Trophoblast cell (in vitro differentiated cells and primary cell): ENCODE measurements at regions not wholly inside any gene's neighbourhood (a gene's known extent, or its start where the extent isn't known, plus 50 kb on each side); places are given as distances from the start of the nearest gene placed in this dataset.

Source experiments
- DNase-seq, 2 donors: peaks; one replicate each; pipeline ENCODE4 v3.0.0-alpha.2; 2016
- H2AFZ ChIP-seq: 2 replicates; pipeline ENCODE4 v1.6.1; 2013; ENCODE audit warnings: low read length, moderate library complexity, mild to moderate bottlenecking; ENCODE audit not compliant: insufficient read depth, poor library complexity
- H2AK5ac ChIP-seq: 2 replicates; pipeline ENCODE4 v1.6.1; 2013; ENCODE audit warnings: mild to moderate bottlenecking, low read length
- H2BK120ac ChIP-seq: 2 replicates; pipeline ENCODE4 v1.6.1; 2013; ENCODE audit warnings: low read length, mild to moderate bottlenecking, moderate library complexity; ENCODE audit not compliant: insufficient read depth, poor library complexity
- H2BK12ac ChIP-seq: 2 replicates; pipeline ENCODE4 v1.6.1; 2013; ENCODE audit warnings: mild to moderate bottlenecking, low read length, moderate library complexity
- H2BK5ac ChIP-seq: 2 replicates; pipeline ENCODE4 v1.6.1; 2013; ENCODE audit warnings: low read length, low read depth, moderate library complexity, mild to moderate bottlenecking; ENCODE audit not compliant: poor library complexity
- H3K14ac ChIP-seq: 2 replicates; pipeline ENCODE4 v1.6.1; 2013; ENCODE audit warnings: mild to moderate bottlenecking, low read length
- H3K18ac ChIP-seq: 2 replicates; pipeline ENCODE4 v1.6.1; 2013; ENCODE audit warnings: mild to moderate bottlenecking, low read length
- H3K23ac ChIP-seq: 2 replicates; pipeline ENCODE4 v1.6.1; 2013; ENCODE audit warnings: low read length
- H3K27ac ChIP-seq: 2 replicates; pipeline ENCODE4 v1.5.1; 2013; ENCODE audit warnings: low read depth, mild to moderate bottlenecking, inconsistent platforms, low read length, moderate library complexity
- H3K27me3 ChIP-seq: 2 replicates; pipeline ENCODE4 v1.6.1; 2013; ENCODE audit warnings: inconsistent platforms, mild to moderate bottlenecking, low read length, moderate library complexity; ENCODE audit not compliant: insufficient read depth
- H3K36me3 ChIP-seq, 2 experiments: 1 replicate in 1 of 2; 2 replicates in 1 of 2; pipeline ENCODE4 v1.6.1; 2013; ENCODE audit warnings: low read length in 2 of 2, mild to moderate bottlenecking in 2 of 2, moderate library complexity in 1 of 2; ENCODE audit not compliant: insufficient read depth in 2 of 2, control insufficient read depth in 1 of 2
- H3K4ac ChIP-seq: 2 replicates; pipeline ENCODE4 v1.6.1; 2013; ENCODE audit warnings: low read depth, mild to moderate bottlenecking, low read length, moderate library complexity
- H3K4me1 ChIP-seq, 2 experiments: 1 replicate in 1 of 2; 2 replicates in 1 of 2; pipeline ENCODE4 v1.6.1; 2013; ENCODE audit warnings: low read length in 2 of 2, mild to moderate bottlenecking in 2 of 2, moderate library complexity in 1 of 2; ENCODE audit not compliant: insufficient read depth in 2 of 2, control insufficient read depth in 1 of 2
- H3K4me2 ChIP-seq: 2 replicates; pipeline ENCODE4 v1.6.1; 2013; ENCODE audit warnings: inconsistent platforms, mild to moderate bottlenecking, low read length, moderate library complexity
- H3K4me3 ChIP-seq: 2 replicates; pipeline ENCODE4 v1.5.1; 2013; ENCODE audit warnings: mild to moderate bottlenecking, low read depth, low read length, inconsistent platforms
- H3K79me1 ChIP-seq: one replicate; pipeline ENCODE4 v1.6.1; 2013; ENCODE audit warnings: low read length
- H3K79me2 ChIP-seq: 2 replicates; pipeline ENCODE4 v1.6.1; 2013; ENCODE audit warnings: low read length, mild to moderate bottlenecking; ENCODE audit not compliant: control insufficient read depth, insufficient read depth, poor library complexity
- H3K9ac ChIP-seq: 2 replicates; pipeline ENCODE4 v1.6.1; 2013; ENCODE audit warnings: mild to moderate bottlenecking, low read length
- H3K9me3 ChIP-seq: 2 replicates; pipeline ENCODE4 v1.6.1; 2013; ENCODE audit warnings: low read depth, mild to moderate bottlenecking, control low read depth, inconsistent platforms, low read length; ENCODE audit not compliant: insufficient read depth
- H4K12ac ChIP-seq: 2 replicates; pipeline ENCODE4 v1.6.1; 2013; ENCODE audit warnings: low read depth, mild to moderate bottlenecking, low read length, moderate library complexity
- H4K8ac ChIP-seq: 2 replicates; pipeline ENCODE4 v1.6.1; 2013; ENCODE audit warnings: low read depth, mild to moderate bottlenecking, low read length, moderate library complexity
- H4K91ac ChIP-seq: one replicate; pipeline ENCODE4 v1.6.1; 2013; ENCODE audit warnings: low read depth, mild to moderate bottlenecking, low read length, moderate library complexity
- WGBS: extraction: QIAGEN DNeasy Blood & Tissue Kit; methylation state at CpG from one replicate; pipeline ENCODE4 v1.1.7; 2013; ENCODE audit warnings: missing lambda C conversion rate; ENCODE audit not compliant: insufficient read length, insufficient coverage; ENCODE audit errors: extremely low coverage; 5-methylcytosine and 5-hydroxymethylcytosine counted together

DNA sequence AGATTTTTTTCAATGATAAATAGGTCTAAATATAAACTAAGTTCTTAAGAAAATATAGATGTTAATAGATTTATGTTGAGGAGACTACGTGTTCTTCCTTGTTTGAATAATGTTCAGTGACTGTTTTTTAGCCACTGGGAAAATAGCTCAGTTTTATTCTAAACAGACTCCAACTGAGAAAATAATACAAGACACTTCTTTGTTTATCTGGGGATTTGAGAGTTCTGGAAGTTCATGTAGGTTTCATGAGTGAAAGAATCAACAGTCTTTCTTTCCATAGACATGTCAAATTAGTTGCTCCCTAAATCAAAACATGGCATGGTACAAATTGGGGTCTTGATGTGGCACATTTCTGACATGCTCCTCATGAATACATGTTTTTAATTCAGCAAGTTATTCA lies 177.7 kb downstream of the MREG start:
- Histone ChIP-seq H3K4me1 (peaks cover 7 to 9% of the 10 kb centered on the region in 2 experiments), H4K12ac (no peak overlapping the region), H4K8ac (no peak overlapping the region), H3K4ac (no peak overlapping the region), H2BK12ac (no peak overlapping the region), H3K23ac (no peak overlapping the region), H3K27ac (no peak overlapping the region), H3K18ac (no peak overlapping the region), H2AFZ (no peak overlapping the region), H3K14ac (no peak overlapping the region), H4K91ac (no peak overlapping the region), H3K9ac (no peak overlapping the region), H3K4me3 (no peak overlapping the region), H3K79me1 (peaks cover 9% of the 10 kb centered on the region), H3K79me2 (no peaks in the 10 kb centered on the region), H3K4me2 (no peak overlapping the region), H3K9me3 (no peaks in the 10 kb centered on the region), H3K27me3 (no peaks in the 10 kb centered on the region), H2BK120ac (no peak overlapping the region), H2BK5ac (no peak overlapping the region), H2AK5ac (no peak overlapping the region), H3K36me3 (no peaks in the 10 kb centered on the region)
- DNase-seq: no peak
- WGBS: no CpG with 5 or more reads among the region's 1 CpG

GRCh38 chr2:215835231-215835630 lies 178.1 kb downstream of the MREG start:
- Histone ChIP-seq H4K8ac (no peak overlapping the region), H2BK120ac (no peak overlapping the region), H3K79me2 (no peaks in the 10 kb centered on the region), H3K4me1 (peaks cover 7 to 11% of the 10 kb centered on the region in 2 experiments), H3K27ac (no peak overlapping the region), H3K4ac (no peak overlapping the region), H4K12ac (no peak overlapping the region), H2BK12ac (no peak overlapping the region), H3K18ac (no peak overlapping the region), H3K4me3 (no peak overlapping the region), H3K36me3 (no peaks in the 10 kb centered on the region), H2BK5ac (no peak overlapping the region), H3K27me3 (no peaks in the 10 kb centered on the region), H3K9me3 (no peaks in the 10 kb centered on the region), H3K14ac (no peak overlapping the region), H2AFZ (no peak overlapping the region), H4K91ac (no peak overlapping the region), H3K9ac (no peak overlapping the region), H3K79me1 (peaks cover 10% of the 10 kb centered on the region), H2AK5ac (no peak overlapping the region), H3K23ac (no peak overlapping the region), H3K4me2 (no peak overlapping the region)
- DNase-seq: no peak
- no CpG with 5 or more reads among the region's 1 CpG for WGBS

DNA sequence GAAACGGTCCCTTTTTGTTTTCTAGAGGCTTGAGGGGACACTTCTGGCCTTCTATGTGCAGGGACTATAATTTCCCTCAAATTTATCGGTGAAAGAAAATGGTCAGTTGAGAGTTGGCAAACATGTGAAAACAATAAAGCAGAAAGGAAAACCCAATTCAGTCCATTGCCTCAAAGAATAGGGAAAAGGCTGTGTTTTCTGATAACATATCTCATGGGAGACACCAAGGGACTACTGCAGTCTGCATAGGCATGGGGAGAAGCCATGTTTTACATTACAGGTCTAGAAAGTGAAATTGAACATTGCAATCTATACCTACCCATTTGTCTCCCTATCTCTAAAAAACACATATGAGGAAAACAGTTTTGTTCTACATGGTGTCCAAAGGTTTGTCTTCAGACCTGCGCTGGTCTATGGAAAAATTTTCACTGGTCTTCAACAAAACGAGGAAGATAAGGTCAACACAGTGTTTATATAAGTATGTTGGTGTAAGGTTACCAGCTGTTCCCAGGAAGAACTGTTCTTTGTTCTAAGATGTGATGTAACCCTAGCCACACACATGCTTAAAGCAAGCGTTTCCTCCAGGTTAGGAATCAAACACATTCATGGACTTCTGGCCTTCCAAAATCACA lies 179.7 kb downstream of the MREG start:
- Histone ChIP-seq H3K4me1 (peaks cover 11 to 13% of the 10 kb centered on the region in 2 experiments), H3K14ac (no peak overlapping the region)

GRCh38 chr2:215832791-215833190 lies 180.6 kb downstream of the MREG start:
- Histone ChIP-seq H3K9me3 (no peaks in the 10 kb centered on the region), H2AK5ac (peak overlapping the region; percentile 79), H2BK12ac (peak overlapping the region; percentile 85), H3K27me3 (no peaks in the 10 kb centered on the region), H4K91ac (peak overlapping the region; percentile 26), H3K36me3 (no peaks in the 10 kb centered on the region), H3K4me3 (no peak overlapping the region), H4K8ac (no peak overlapping the region), H3K18ac (no peak overlapping the region), H2BK120ac (peak overlapping the region; percentile 62), H3K27ac (no peak overlapping the region), H3K9ac (no peak overlapping the region), H3K79me2 (no peaks in the 10 kb centered on the region), H3K4me1 (peaks cover 13% of the 10 kb centered on the region in 2 experiments), H3K79me1 (peaks cover 24% of the 10 kb centered on the region), H3K4ac (no peak overlapping the region), H2BK5ac (peak overlapping the region; percentile 70), H3K14ac (no peak overlapping the region), H2AFZ (no peak overlapping the region), H3K4me2 (no peak overlapping the region), H4K12ac (no peak overlapping the region), H3K23ac (no peak overlapping the region)
- no CpG with 5 or more reads among the region's 6 CpGs for WGBS
- DNase-seq: no peak

More for the DNA sequence above, 179.7 kb downstream of the MREG start:
- H3K9me3 ChIP-seq: no peaks in the 10 kb centered on the region
- no peak overlapping the region for H3K4ac ChIP-seq
- no peak overlapping the region for H2AK5ac ChIP-seq
- H3K79me2 ChIP-seq: no peaks in the 10 kb centered on the region
- peak overlapping the region; percentile 51 for H3K27ac ChIP-seq
- no peak overlapping the region for H3K4me3 ChIP-seq
- H3K36me3 ChIP-seq: no peaks in the 10 kb centered on the region
- H2BK12ac ChIP-seq: no peak overlapping the region
- no CpG with 5 or more reads among the region's 5 CpGs for WGBS
- H3K18ac ChIP-seq: no peak overlapping the region
- no peak overlapping the region for H4K91ac ChIP-seq
- H3K23ac ChIP-seq: no peak overlapping the region
- H3K27me3 ChIP-seq: no peaks in the 10 kb centered on the region
- H2BK120ac ChIP-seq: peak overlapping the region; percentile 68
- H3K79me1 ChIP-seq: peaks cover 20% of the 10 kb centered on the region
- H4K8ac ChIP-seq: no peak overlapping the region
- H3K9ac ChIP-seq: no peak overlapping the region
- no peak overlapping the region for H3K4me2 ChIP-seq
- H2BK5ac ChIP-seq: no peak overlapping the region
- H2AFZ ChIP-seq: no peak overlapping the region
- no peak overlapping the region for H4K12ac ChIP-seq
- peak in 1 of 2 donors; percentile 53 for DNase-seq
